Mononuclear cell (primary cell): ENCODE measurements at regions not wholly inside any gene's neighbourhood (a gene's known extent, or its start where the extent isn't known, plus 50 kb on each side); places are given as distances from the start of the nearest gene placed in this dataset.
"Not testable (repeated sequence)": the region's sequence is repeated elsewhere in the genome, so short reads cannot be mapped to it uniquely, and the experiment has no call there.

Experiments
- H3K27me3 ChIP-seq: 2 replicates; pipeline ENCODE4 v1.6.0; 2011; ENCODE audit warnings: low read length, control low read depth; ENCODE audit not compliant: insufficient read depth
- H3K4me1 ChIP-seq: 2 replicates; pipeline ENCODE4 v1.5.1; 2011; ENCODE audit warnings: mild to moderate bottlenecking, low read length, control low read depth; ENCODE audit not compliant: insufficient read depth
- H3K4me3 ChIP-seq: 2 replicates; pipeline ENCODE4 v1.5.1; 2011; ENCODE audit warnings: mild to moderate bottlenecking, low read length, moderate library complexity
- H3K9me3 ChIP-seq: 2 replicates; pipeline ENCODE4 v1.5.1; 2011; ENCODE audit warnings: low read depth, mild to moderate bottlenecking, control low read depth, low read length

- Histone ChIP-seq H3K9me3 (no peaks in the 10 kb centered on the region), H3K27me3 (no peaks in the 10 kb centered on the region), H3K4me1 (peaks cover 31% of the 10 kb centered on the region), H3K4me3 (no peak overlapping the region)
Observed at GRCh38 chr10:62690703-62691102, 113.8 kb upstream of the ADO start.

- peaks cover 31% of the 10 kb centered on the region for H3K4me1 ChIP-seq
- H3K9me3 ChIP-seq, result no peaks in the 10 kb centered on the region
- no peak overlapping the region for H3K4me3 ChIP-seq
- no peaks in the 10 kb centered on the region for H3K27me3 ChIP-seq
Observed at GRCh38 chr10:62691336-62691735, 113.2 kb upstream of the ADO start.

- peaks cover 31% of the 10 kb centered on the region for H3K4me1 ChIP-seq
- no peak overlapping the region for H3K4me3 ChIP-seq
Observed at GRCh38 chr10:62692085-62692484, 112.4 kb upstream of the ADO start.

GRCh38 chr10:62693306-62693705 is 111.2 kb upstream of the ADO start:
- H3K9me3 ChIP-seq, result peaks cover 3% of the 10 kb centered on the region
- no peak overlapping the region for H3K4me3 ChIP-seq
- no peaks in the 10 kb centered on the region for H3K27me3 ChIP-seq
- peaks cover 31% of the 10 kb centered on the region for H3K4me1 ChIP-seq

More at GRCh38 chr10:62692085-62692484, 112.4 kb upstream of the ADO start:
- Histone ChIP-seq H3K27me3 (no peaks in the 10 kb centered on the region), H3K9me3 (no peaks in the 10 kb centered on the region)

- H3K4me3 ChIP-seq, result no peak overlapping the region
- H3K9me3 ChIP-seq, result peaks cover 17% of the 10 kb centered on the region
- H3K27me3 ChIP-seq, result no peaks in the 10 kb centered on the region
- peaks cover 22% of the 10 kb centered on the region for H3K4me1 ChIP-seq
Observed at GRCh38 chr10:62694537-62695126, 109.9 kb upstream of the ADO start.

- no peak overlapping the region for H3K4me3 ChIP-seq
- H3K9me3 ChIP-seq, result peaks cover 20% of the 10 kb centered on the region
- no peaks in the 10 kb centered on the region for H3K27me3 ChIP-seq
- H3K4me1 ChIP-seq, result peaks cover under 1% of the 10 kb centered on the region
Observed at GRCh38 chr10:62696798-62697197, 107.7 kb upstream of the ADO start.

GRCh38 chr10:62699148-62699547 is 105.4 kb upstream of the ADO start:
- H3K9me3 ChIP-seq, result peaks cover 20% of the 10 kb centered on the region

GRCh38 chr10:62704121-62704520 is 100.4 kb upstream of the ADO start:
- H3K9me3 ChIP-seq, H3K4me3 ChIP-seq, H3K27me3 ChIP-seq: not testable (repeated sequence)
- H3K4me1 ChIP-seq, result peaks cover 12% of the 10 kb centered on the region

More at GRCh38 chr10:62699148-62699547, 105.4 kb upstream of the ADO start:
- H3K27me3 ChIP-seq, result no peaks in the 10 kb centered on the region
- H3K4me3 ChIP-seq, result no peak overlapping the region
- H3K4me1 ChIP-seq, result no peaks in the 10 kb centered on the region

- Histone ChIP-seq H3K9me3 (no peaks in the 10 kb centered on the region), H3K4me1 (peaks cover 28% of the 10 kb centered on the region), H3K4me3 (no peak overlapping the region), H3K27me3 (no peaks in the 10 kb centered on the region)
Observed at GRCh38 chr10:62705789-62706188, 98.7 kb upstream of the ADO start.

- peaks cover 34% of the 10 kb centered on the region for H3K4me1 ChIP-seq
- no peak overlapping the region for H3K4me3 ChIP-seq
- H3K27me3 ChIP-seq, result no peaks in the 10 kb centered on the region
- H3K9me3 ChIP-seq, result no peaks in the 10 kb centered on the region
Observed at GRCh38 chr10:62707810-62708209, 96.7 kb upstream of the ADO start.

GRCh38 chr10:62708569-62708968 is 96.0 kb upstream of the ADO start:
- Histone ChIP-seq H3K9me3 (no peaks in the 10 kb centered on the region), H3K27me3 (no peaks in the 10 kb centered on the region), H3K4me3 (no peak overlapping the region), H3K4me1 (peaks cover 34% of the 10 kb centered on the region)

GRCh38 chr10:62709200-62709599 is 95.3 kb upstream of the ADO start:
- no peaks in the 10 kb centered on the region for H3K27me3 ChIP-seq
- peaks cover 34% of the 10 kb centered on the region for H3K4me1 ChIP-seq
- no peak overlapping the region for H3K4me3 ChIP-seq
- H3K9me3 ChIP-seq, result no peaks in the 10 kb centered on the region

GRCh38 chr10:62710182-62710581 is 94.3 kb upstream of the ADO start:
- peaks cover 34% of the 10 kb centered on the region for H3K4me1 ChIP-seq
- H3K9me3 ChIP-seq, result no peaks in the 10 kb centered on the region
- no peaks in the 10 kb centered on the region for H3K27me3 ChIP-seq
- no peak overlapping the region for H3K4me3 ChIP-seq

GRCh38 chr10:62715383-62715782 is 89.1 kb upstream of the ADO start:
- no peak overlapping the region for H3K4me3 ChIP-seq
- no peaks in the 10 kb centered on the region for H3K27me3 ChIP-seq
- H3K9me3 ChIP-seq, result no peaks in the 10 kb centered on the region
- peaks cover 11% of the 10 kb centered on the region for H3K4me1 ChIP-seq

GRCh38 chr10:62718585-62718984 is 85.9 kb upstream of the ADO start:
- Histone ChIP-seq H3K4me1 (no peaks in the 10 kb centered on the region), H3K4me3 (no peak overlapping the region), H3K27me3 (no peaks in the 10 kb centered on the region), H3K9me3 (no peaks in the 10 kb centered on the region)

- Histone ChIP-seq H3K4me1 (no peaks in the 10 kb centered on the region), H3K27me3 (no peaks in the 10 kb centered on the region), H3K9me3 (no peaks in the 10 kb centered on the region), H3K4me3 (no peak overlapping the region)
Observed at GRCh38 chr10:62719061-62719460, 85.5 kb upstream of the ADO start.
